ENCODE measurements at regions not wholly inside any gene's neighbourhood (a gene's known extent, or its start where the extent isn't known, plus 50 kb on each side); places are given as distances from the start of the nearest gene placed in this dataset.

DNA sequence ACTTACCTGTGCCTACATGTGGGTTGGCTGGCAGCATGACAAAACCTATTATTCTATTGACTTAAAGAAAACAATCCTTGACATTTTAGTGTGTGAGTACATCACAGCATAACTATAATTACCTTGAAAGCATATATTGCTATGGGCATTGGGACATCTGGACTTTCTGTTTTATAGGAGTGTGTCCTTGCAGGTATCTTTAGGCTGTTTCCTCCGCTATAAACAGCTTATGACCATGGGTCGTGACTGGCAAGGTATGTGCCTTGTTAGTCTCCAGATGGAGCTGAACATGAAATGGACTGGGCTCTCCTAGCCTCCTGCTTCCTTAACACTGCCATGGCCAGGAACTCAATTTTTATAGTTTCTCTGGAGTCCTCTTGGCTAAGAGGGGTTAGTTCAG, 317.4 kb upstream of the COBL start:
- TF ChIP-seq, protein P1, sequence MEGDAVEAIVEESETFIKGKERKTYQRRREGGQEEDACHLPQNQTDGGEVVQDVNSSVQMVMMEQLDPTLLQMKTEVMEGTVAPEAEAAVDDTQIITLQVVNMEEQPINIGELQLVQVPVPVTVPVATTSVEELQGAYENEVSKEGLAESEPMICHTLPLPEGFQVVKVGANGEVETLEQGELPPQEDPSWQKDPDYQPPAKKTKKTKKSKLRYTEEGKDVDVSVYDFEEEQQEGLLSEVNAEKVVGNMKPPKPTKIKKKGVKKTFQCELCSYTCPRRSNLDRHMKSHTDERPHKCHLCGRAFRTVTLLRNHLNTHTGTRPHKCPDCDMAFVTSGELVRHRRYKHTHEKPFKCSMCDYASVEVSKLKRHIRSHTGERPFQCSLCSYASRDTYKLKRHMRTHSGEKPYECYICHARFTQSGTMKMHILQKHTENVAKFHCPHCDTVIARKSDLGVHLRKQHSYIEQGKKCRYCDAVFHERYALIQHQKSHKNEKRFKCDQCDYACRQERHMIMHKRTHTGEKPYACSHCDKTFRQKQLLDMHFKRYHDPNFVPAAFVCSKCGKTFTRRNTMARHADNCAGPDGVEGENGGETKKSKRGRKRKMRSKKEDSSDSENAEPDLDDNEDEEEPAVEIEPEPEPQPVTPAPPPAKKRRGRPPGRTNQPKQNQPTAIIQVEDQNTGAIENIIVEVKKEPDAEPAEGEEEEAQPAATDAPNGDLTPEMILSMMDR (IDR thresholded peaks at IDR 0.05), result no peak
- H3K4me1 ChIP-seq (ENCODE audit: insufficient read depth, low read length), result no peaks in the 10 kb centered on the region
- Mint-ChIP-seq H3K9me3 (peaks cover 7% of the 10 kb centered on the region), H3K36me3 (ENCODE audit: low read depth) (no peaks in the 10 kb centered on the region), H3K27me3 (no peaks in the 10 kb centered on the region), H3K4me3 (no peak overlapping the region), H3K27ac (no peak overlapping the region), H3K4me1 (ENCODE audit: low read depth) (no peaks in the 10 kb centered on the region)
- ATAC-seq (ENCODE audit: poor library complexity) (no peak), DNase-seq (no peak)
- no peak overlapping the region for H3K4me3 ChIP-seq (ENCODE audit: low read length)
- CTCF ChIA-PET, result no interaction called here
- H3K36me3 ChIP-seq (ENCODE audit: insufficient read depth, low read length), result no peaks in the 10 kb centered on the region
- no peak overlapping the region for H3K27ac ChIP-seq (ENCODE audit: low read depth in 1 of 2, low read length in 2 of 2)
- peaks cover 0 to 24% of the 10 kb centered on the region in 2 experiments for H3K9me3 ChIP-seq (ENCODE audit: control insufficient read depth in 1 of 2, insufficient read depth in 1 of 2, low read length in 2 of 2)
- POLR2A ChIA-PET, result no interaction called here
- no peaks in the 10 kb centered on the region for H3K27me3 ChIP-seq (ENCODE audit: control insufficient read depth in 1 of 2, insufficient read depth in 2 of 2, low read length in 2 of 2)
- intact Hi-C loops (cut with DNase I, micrococcal nuclease), result no loop called here

DNA sequence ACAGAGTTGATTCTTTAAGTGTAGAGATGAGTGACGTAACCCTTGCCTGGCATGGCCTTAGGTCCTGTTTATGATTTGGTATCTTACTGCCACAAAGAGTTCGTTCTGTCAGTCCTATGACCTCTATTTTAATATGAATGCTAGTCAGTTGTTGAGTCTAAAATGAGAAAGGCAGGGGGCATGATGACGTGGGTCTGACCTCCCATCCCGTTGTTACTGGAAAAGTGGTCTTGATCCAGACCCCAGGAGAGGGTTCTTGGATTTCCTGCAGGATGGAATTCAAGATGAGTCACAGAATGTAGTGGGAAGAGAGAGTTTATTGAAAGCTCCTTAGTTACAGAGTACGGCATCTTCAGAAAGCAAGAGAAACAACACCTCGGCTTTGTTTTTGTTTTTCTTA, 317.0 kb upstream of the COBL start:
- TF ChIP-seq, protein P1 (IDR thresholded peaks at IDR 0.05), result no peak
- Mint-ChIP-seq H3K27ac (no peak overlapping the region), H3K4me3 (no peak overlapping the region), H3K36me3 (ENCODE audit: low read depth) (no peaks in the 10 kb centered on the region), H3K4me1 (ENCODE audit: low read depth) (no peaks in the 10 kb centered on the region), H3K9me3 (peaks cover 7% of the 10 kb centered on the region), H3K27me3 (no peaks in the 10 kb centered on the region)
- ATAC-seq (ENCODE audit: poor library complexity) (no peak), DNase-seq (no peak)
- ChIA-PET CTCF (no interaction called here), POLR2A (no interaction called here)
- H3K9me3 ChIP-seq (ENCODE audit: control insufficient read depth in 1 of 2, insufficient read depth in 1 of 2, low read length in 2 of 2), result peaks cover 0 to 28% of the 10 kb centered on the region in 2 experiments
- H3K4me3 ChIP-seq (ENCODE audit: low read length), result no peak overlapping the region
- no peaks in the 10 kb centered on the region for H3K27me3 ChIP-seq (ENCODE audit: control insufficient read depth in 1 of 2, insufficient read depth in 2 of 2, low read length in 2 of 2)
- no peaks in the 10 kb centered on the region for H3K4me1 ChIP-seq (ENCODE audit: insufficient read depth, low read length)
- H3K27ac ChIP-seq (ENCODE audit: low read depth in 1 of 2, low read length in 2 of 2), result no peak overlapping the region
- no peaks in the 10 kb centered on the region for H3K36me3 ChIP-seq (ENCODE audit: insufficient read depth, low read length)
- intact Hi-C loops (cut with DNase I, micrococcal nuclease), result no loop called here

DNA sequence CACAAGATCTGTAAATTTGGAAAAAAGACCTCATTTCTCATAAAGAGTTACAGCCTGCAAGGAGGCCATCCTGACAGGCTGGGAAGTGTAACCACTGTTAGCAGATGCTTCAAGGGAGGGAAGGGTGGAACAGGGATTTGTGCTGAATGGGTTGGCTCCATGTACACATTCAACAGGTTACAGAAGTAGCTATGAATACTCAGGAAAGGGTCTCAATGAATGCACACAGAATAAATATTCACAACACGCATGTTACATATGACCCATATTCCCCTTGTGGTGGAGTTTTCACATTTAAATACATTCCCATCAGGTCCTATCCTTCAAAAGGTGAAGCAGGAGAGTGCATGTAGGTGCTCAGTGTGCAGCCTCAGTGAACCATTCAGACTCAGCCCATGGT, 316.4 kb upstream of the COBL start:
- intact Hi-C loops (cut with DNase I, micrococcal nuclease), result no loop called here
- Histone ChIP-seq H3K4me3 (ENCODE audit: low read length) (no peak overlapping the region), H3K36me3 (ENCODE audit: insufficient read depth, low read length) (no peaks in the 10 kb centered on the region), H3K9me3 (ENCODE audit: control insufficient read depth in 1 of 2, insufficient read depth in 1 of 2, low read length in 2 of 2) (peaks cover 0 to 23% of the 10 kb centered on the region in 2 experiments), H3K4me1 (ENCODE audit: insufficient read depth, low read length) (no peaks in the 10 kb centered on the region), H3K27ac (ENCODE audit: low read depth in 1 of 2, low read length in 2 of 2) (no peak overlapping the region), H3K27me3 (ENCODE audit: control insufficient read depth in 1 of 2, insufficient read depth in 2 of 2, low read length in 2 of 2) (no peaks in the 10 kb centered on the region)
- POLR2A ChIA-PET, result no interaction called here
- no peaks in the 10 kb centered on the region for H3K4me1 Mint-ChIP-seq (ENCODE audit: low read depth)
- H3K9me3 Mint-ChIP-seq, result peaks cover 7% of the 10 kb centered on the region
- no peaks in the 10 kb centered on the region for H3K27me3 Mint-ChIP-seq
- ATAC-seq (ENCODE audit: poor library complexity) (no peak), DNase-seq (no peak)
- TF ChIP-seq, protein P1 (IDR thresholded peaks at IDR 0.05), result no peak
- no peak overlapping the region for H3K4me3 Mint-ChIP-seq
- no peak overlapping the region for H3K27ac Mint-ChIP-seq
- CTCF ChIA-PET, result no interaction called here
- no peaks in the 10 kb centered on the region for H3K36me3 Mint-ChIP-seq (ENCODE audit: low read depth)

Data from CD4-positive, alpha-beta T cell (primary cell).